GM19328 (cell line): ENCODE measurements at regions not wholly inside any gene's neighbourhood (a gene's known extent, or its start where the extent isn't known, plus 50 kb on each side); places are given as distances from the start of the nearest gene placed in this dataset.
"Not testable (repeated sequence)": the region's sequence is repeated elsewhere in the genome, so short reads cannot be mapped to it uniquely, and the experiment has no call there.

Experiments used
- ATAC-seq: cut with Tn5 transposase; IDR thresholded peaks from one replicate; pipeline ENCODE4 v1.9.1; 2021; ENCODE audit warnings: mild to moderate bottlenecking, moderate library complexity; ENCODE audit not compliant: unreplicated experiment

DNA sequence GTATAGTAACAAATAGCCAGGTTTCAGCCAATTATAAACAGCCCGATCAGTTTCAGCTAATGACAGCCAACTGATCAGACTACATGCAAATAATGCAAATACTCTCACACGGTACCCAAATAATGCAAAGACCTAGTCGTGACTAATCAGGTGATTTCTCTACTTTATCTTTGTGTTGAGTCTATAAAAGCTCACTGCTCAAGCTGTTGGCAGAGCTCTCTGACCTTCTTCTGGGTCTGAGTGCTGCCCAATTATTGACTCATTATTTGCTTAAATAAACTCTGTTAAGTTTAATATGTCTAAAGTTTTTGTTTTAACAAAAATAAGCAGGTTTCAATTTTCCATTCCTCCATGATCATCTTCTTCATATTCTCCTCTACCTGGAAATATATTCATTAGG lies 1971.7 kb downstream of the SUCLG1 start:
- ATAC-seq, result no peak

DNA sequence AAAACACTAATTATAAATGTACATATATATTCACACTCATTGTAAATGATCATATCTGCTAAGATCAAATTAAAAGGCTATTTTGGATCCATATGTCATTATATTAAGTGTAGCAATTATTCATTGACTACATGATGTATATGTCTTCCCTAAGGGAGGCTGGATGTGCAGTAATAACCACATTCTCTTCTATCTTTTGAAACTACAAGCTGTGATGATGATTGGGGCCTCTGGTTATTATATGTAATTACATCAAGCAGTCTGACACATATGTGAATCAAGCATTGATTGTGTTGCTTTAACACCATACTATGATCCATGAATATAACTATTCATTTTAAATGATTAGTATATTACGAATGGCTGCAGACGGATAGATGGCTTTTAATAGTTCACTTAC lies 1973.4 kb downstream of the SUCLG1 start:
- no peak for ATAC-seq

DNA sequence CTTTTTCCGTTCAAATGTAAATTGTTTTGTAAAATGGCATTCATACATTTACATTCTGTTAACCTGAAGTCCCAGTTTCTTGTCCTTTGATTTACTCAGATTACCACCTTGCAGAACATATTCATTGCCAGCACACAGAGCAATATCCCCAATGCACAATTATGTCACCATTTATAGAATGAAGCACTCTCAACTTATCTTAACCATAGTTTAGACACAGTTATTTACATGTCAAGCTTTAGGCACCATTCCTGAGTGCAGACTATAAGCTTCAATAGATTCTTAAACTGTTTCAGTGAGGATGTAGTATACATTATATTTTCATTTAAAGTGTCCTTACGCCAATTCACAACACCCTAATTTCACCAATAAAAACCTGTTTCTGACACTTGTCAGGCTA lies 1977.9 kb downstream of the SUCLG1 start:
- no peak for ATAC-seq

DNA sequence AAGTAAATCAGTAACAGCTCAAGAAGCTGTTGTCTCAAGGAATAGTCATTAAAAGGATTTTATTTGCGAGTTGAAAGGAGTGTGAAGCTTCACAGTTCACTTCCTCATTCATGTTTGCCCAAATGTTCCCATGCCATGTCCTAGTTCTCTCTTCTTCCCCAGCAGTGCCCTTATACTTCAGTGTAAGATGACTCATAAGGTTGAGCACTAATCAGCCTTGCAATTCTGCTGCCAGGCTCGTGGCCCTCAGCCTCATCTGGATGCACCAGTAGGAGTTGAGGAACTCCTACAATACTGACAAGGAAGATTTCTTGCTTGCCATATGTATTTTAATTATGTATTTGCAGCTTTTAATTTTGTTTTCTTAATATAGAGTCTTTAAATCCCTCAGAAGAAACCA lies 1980.4 kb downstream of the SUCLG1 start:
- no peak for ATAC-seq

DNA sequence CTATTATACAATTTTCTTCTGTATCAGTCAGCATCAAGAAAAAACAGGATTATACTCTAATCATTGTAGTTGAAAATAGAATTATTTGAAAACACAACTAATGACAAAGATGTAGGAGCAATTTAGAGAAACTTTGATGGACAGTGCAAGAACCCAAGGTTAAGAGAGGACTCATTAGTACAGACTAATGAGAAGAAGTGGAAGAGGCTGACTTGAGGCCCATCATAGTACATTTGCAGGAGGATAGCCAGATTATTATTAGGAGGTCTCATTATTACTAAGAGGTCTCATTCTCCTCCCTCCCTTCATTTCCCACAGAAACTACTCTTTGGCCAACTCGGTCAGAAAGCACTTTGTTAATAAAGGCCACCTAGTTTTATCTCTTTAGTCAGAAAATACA lies 1983.0 kb downstream of the SUCLG1 start:
- ATAC-seq, result no peak

DNA sequence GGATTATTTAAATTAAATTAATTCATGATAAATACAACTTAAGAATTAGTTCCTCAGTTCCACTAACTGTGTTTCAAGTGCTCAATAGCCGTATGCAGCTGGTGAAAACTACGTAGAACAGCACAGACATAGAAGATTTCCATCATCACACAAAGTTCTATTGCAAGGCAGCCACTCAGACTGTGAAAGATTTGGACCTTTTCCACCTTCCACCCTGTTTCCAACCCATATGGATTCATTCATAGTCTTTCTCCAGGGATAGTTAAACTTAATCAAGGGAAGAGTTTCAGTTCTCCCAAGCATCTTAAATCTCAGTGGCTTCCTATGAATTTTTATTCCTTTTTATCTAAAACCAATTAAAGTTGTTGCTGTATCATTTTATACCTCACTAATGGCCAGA lies 2030.8 kb downstream of the SUCLG1 start:
- no peak for ATAC-seq

DNA sequence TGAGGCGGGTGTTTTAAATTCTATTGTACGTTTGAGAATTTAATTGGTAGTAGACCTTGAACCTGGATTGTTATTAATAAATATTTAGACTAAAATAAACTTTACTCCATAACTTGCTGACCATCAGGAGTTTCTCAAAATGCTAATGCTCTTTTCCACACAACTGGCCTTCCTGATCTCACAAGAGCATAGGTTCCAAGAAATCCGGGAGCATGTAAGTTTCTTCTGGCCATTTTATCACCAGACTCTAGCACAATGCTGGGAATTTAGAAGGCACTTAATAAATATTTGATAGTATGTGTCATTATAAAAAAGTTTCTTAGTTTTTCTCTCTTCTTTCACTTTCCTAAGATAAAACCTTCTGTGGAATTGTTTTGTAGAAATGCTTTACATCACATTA lies 2047.1 kb downstream of the SUCLG1 start:
- no peak for ATAC-seq

DNA sequence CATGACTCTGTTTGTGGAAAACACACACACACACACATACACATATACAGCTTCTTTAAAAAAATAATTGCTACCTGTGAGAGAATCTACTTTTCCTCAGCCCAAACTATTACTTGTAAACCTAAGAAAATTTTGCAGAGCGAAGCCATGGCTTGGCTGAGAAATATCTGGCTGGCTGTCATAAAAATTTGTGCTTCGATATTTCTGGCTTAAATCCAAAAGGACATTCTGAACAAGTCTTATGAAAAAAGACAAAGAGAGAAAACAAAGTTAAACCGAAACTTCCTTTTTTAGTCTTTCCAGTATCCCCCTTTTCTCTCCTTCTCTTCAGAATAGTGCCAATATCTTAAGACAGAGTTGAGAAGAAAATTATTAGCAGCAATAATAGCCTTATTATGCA lies 2048.0 kb downstream of the SUCLG1 start:
- no peak for ATAC-seq

DNA sequence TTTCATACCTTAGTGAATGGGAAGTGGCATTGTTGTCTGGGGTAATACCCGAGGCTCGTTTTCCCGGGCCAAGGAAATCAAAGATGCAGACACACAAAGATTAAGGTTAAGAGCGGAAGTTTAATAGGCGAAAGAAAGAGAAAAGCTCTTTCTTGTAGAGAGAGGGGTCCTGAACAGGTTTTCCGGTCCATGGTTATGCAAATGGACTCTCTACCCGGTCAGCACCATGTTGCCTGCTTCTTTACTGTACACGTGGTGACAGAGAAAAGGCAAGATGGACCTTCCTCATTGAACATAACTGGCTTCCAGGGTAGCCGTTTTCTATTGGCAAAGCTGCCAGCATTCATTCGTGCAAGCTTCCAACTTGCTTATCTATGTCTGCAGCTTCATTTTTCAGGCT lies 2063.5 kb downstream of the SUCLG1 start:
- ATAC-seq, result no peak

DNA sequence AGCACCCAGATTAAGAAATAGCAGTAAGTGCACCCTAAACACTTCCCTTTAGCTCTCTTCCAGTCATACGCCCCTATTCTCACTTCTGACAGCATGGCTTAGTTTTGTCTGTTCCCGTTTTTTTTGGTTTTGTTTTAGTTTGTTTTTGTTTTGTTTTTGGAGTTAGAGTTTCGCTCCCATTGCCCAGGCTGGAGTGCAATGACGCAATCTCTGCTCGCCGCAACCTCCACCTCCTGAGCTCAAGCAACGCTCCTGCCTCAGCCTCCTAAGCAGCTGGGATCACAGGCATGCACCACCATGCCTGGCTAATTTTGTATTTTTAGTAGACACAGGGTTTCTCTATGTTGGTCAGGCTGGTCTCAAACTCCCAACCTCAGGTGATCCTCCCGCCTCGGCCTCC lies 2067.7 kb downstream of the SUCLG1 start:
- no peak for ATAC-seq

DNA sequence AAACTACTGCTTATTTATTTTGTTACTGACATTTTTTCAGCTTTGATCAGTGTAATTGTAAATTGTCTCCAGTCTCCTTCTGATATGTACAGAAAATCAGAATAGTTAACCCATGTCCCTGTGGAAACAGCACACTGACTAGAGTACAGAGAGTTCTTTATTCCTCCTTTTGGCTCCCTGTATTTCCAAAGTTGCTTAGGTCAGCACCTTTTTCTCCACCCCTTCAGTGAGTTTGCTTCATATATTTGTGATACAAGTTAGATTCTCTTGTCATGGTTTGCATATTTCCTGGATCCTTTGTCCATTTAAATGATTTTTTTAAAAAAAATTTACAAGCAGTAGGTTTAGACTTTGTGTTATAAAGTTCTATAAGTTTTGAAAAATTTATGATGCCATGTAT lies 2051.1 kb upstream of the LRRTM1 start:
- ATAC-seq, result no peak

DNA sequence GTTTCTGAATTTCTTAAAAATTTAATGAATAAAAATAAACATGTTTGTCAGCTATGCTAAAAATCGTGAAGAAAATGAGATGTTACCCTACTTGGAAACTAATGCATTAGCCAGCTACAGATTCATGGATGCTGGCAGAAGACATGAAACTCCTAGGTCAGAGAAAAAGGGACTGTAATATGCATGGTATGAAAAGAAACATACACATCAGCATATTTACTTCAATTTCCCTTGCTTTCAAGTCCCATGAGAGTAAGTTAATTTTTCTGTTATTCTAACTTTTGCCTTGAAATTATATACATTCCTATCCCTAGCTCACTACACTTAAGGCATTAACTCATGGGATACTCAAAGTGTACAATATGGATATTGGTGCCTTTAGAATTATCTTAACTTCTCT lies 2041.4 kb upstream of the LRRTM1 start:
- no peak for ATAC-seq

DNA sequence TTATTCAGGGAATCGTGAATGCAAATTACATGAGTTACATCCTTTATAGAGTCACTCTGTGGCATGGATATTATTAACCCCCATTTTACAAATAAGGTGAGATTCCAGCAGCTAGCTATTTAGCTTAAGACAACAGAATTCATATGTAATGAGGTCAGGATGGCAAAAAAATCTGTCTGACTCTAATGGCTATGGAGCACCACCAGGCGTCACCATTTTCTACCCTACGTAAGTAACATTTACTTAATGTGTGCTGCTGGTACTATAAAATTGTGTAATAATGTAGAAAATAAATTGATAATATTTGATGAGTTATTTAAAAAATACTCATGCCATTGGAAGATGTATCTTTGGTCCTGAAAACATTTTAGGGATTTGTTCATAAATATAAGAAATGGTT lies 2040.1 kb upstream of the LRRTM1 start:
- no peak for ATAC-seq

DNA sequence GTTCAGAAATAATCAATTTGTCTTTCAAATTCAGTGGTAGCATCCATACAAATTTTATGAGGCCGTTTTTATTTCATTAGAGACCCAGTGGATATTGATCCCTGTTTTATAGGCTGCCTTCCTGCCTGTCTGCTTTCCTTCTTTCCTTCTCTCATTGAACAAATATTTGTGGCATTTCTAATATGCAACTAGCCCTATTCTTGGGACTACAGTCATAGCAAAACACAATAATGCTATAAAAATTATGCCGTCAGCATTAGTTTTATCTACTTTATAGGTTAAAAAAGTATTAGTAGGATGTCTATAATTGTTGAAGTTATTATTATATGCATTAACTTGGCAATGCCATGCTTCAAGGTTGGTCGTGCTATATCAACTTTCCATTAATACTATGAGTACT lies 2037.8 kb upstream of the LRRTM1 start:
- ATAC-seq, result no peak

DNA sequence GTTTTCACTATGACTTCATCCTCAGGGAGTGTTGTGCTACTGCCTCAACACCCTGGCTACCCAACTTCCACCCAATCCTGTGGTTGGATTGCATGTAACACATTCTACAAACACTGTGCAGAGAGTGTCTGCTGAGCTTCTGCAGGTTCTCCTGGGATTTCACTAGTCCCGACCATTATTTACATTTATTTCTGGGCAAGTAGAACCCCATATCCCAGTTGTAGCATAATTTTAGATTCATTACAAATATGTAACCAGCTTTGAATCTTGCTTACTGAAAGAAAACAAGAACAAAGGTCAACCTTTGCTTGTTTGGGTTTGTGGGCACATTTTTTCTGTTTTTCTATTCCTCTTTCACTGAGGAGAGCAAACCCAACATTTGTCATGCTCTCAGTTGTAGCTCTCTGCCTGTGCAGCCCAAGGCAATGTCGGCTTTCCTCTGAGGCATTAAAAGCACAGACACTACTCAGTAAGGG lies 2036.1 kb upstream of the LRRTM1 start:
- ATAC-seq, result no peak

DNA sequence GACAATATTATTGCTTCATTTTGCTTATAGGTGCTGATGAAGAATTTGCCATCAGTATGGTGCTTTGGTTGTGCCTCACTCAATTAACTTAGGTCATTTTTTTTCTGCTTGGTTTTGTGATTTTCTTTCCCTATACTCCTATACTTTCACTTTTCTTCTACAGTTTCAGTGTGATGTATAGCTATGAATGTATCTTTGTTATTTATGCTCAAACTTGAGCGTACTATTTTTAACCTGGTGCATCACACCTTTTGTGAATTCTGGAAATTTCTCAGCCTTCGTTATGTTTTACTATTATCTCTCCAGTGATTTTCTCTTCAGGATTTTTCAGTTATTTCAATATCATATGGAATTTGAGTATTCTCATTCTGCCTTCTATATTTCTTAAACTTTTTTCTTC lies 2035.3 kb upstream of the LRRTM1 start:
- ATAC-seq, result no peak

DNA sequence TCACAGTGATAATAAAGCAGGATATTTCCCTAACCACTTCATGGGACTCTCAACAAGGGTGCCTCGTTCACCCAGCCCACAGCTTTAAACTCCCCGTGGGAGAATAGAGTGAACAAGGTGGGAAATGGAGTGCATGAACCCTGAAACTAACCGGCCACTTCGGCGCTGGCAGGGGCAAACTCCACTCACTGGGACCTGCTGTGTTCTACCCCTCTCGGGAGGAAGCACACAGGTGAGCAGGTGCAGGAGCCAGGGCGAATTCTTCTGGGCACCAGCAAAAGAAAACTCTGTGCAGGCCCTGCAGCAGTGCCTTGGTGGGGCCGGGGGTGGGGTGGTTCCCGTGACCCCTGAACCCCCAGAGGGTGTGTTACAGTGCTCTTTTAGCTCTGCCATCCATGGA lies 2029.1 kb upstream of the LRRTM1 start:
- ATAC-seq, result no peak

DNA sequence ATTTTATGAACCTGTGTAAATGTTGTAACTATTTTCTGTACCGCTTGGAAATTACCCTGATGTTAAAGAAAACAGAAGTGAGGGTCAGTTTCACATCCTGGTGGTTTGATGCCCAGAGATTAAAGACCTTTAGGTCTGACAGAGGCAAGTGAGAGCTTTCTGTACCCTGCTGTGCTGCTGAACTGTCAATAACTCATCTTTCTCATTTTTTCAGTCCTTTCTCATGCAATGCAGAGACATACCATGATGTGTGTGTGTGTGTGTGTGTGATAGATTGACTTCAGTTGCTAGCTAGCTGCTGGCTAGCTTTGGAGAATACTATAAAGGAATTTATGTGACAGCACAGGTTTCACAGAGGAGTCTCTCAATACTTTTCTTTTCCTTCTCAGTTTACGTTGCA lies 2025.6 kb upstream of the LRRTM1 start:
- no peak for ATAC-seq

DNA sequence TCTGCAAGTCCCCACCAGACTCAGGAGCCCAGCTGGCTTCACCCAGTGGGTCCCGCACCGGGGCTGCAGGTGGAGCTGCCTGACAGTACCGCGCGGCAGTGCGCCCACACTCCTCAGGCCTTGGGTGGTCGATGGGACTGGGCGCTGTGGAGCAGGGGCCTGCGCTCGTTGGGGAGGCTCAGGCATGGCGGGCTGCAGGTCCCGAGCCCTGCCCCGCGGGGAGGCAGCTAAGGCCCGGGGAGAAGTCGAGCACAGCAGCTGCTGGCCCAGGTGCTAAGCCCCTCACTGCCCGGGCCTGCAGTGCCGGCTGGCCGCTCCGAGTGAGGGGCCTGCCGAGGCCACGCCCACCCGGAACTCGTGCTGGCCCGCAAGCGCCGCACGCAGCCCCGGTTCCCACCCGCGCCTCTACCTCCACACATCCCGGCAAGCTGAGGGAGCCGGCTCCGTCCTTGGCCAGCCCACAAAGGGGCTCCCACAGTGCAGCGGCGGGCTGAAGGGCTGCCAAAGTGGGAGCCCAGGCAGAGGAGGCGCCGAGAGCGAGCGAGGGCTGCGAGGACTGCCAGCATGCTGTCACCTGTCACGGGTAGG lies 2021.7 kb upstream of the LRRTM1 start:
- ATAC-seq, result not testable (repeated sequence)

DNA sequence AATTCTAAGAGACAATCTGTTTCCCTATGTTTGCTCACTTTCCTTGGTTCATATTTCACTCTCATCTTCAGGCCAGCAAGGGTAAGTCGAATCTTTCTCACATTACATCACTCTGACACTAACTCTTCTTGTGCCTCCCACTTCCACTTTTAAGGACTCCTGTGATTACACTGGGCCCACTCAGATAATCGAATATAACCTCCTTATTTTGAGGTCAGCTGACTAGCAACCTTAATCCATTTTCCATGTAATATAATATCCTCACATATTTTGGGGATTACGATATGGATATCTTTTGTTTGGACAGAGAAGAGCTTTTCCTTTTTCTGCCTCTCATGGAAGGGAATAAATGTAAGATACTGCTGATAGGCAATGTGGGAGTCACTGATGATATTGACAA lies 2015.7 kb upstream of the LRRTM1 start:
- no peak for ATAC-seq

DNA sequence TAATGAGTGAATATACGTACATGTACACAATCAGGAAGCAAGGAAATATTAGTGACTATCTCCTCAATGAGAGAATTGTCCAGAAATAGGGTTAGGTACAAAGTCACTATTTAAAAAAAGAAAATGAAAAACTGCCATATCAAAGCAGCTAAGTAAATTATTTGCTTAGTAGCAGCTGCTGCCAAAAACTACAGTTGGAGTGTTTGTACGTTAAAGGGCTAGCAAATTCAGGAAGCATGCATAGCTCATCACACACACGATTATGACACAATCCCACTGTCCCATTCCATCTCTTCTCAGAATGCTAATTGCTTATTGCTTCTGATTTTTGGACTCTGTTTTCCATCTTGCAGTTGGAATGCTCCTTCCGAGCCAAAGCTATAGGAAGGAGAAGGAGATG lies 2012.5 kb upstream of the LRRTM1 start:
- ATAC-seq, result no peak

DNA sequence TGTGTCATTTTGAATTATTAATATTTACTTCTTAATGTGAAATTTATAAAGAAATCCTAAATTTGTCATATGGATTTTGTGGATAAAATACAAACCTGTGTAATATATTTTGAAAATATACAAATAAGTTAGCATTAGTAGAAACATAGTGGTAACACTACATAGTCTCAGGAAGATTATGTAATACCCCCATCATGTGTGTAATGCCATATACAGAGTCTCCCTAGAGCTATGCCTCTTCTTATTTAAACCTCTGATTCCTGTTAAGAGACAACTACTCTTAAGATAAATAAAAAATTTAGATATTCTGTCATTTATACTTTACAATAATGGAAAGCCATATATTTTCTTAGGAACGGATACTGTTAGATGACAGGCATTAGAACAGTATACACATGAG lies 2012.0 kb upstream of the LRRTM1 start:
- ATAC-seq, result no peak

DNA sequence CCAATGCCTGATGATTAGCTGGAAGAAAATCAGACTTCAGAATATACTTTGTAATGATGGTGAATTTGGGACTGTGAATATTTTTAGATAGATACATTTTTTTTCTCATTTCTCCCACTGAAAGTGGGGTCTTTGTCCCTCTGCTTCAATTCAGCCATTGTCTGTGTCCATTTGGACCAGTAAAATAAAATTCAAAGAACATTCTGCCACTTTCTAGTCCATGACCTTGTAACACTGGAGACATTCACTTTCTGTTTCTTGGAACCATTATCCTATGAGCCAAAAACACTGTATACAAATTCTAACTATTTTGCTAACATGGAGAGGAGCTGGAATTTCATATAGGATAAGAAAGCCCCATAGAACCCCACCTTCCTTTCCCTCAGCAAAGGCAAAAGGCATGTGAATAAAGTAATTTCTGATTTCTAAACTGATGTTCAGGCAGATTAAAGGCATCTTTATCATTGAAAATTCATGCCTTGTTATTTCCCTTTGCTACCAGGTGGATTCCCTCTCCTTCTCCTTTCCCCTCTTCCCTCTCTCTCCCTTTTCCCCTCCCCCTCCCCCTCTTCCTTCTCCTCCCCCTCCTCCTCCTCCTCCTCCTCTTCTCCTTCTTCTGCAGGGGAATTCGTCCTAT lies 2010.4 kb upstream of the LRRTM1 start:
- no peak for ATAC-seq
